ENCODE measurements at regions not wholly inside any gene's neighbourhood (a gene's known extent, or its start where the extent isn't known, plus 50 kb on each side); places are given as distances from the start of the nearest gene placed in this dataset.
"Not testable (repeated sequence)": the region's sequence is repeated elsewhere in the genome, so short reads cannot be mapped to it uniquely, and the experiment has no call there.

DNA sequence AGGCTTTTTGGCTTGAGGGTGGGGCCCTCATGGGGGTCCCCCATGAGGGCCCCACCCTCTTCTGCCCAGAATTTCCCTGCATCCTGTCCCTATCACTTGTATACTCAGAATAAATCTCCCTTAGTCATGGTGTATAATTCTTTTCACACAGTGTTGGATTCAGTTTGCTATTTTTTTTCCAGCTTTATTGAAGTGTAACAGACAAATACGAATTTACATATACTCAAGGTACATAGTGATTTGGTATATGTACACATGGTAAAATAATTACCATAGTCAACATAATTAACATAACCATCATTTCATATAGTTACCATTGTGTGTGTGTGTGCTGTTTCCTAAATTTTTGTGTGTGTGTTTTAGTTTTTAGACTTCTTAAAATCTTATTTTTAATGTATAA, 289.4 kb downstream of the CNTNAP3B start:
- not testable (repeated sequence) for DNase-seq (ENCODE audit: low read depth in 2 of 2)

DNA sequence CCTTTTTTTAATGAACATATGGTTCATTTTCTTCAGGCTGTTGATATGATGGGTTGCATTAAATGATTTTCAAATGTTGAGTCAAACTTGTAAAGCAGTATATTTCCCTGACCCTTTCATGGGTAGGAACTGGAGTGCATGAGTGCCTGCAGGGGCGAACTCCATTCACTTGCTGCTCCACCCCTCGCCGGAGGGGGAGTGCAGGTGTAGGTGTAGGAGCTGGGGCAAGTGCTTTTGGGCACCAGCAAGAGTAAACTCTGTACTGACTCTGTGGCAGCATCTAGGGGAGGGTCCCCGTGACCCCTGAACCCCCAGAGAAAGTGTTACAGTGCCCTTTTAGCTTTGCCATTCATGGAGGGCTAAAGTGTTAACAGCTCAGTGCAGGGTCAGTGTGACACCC, 290.3 kb downstream of the CNTNAP3B start:
- not testable (repeated sequence) for DNase-seq (ENCODE audit: low read depth in 2 of 2)

DNA sequence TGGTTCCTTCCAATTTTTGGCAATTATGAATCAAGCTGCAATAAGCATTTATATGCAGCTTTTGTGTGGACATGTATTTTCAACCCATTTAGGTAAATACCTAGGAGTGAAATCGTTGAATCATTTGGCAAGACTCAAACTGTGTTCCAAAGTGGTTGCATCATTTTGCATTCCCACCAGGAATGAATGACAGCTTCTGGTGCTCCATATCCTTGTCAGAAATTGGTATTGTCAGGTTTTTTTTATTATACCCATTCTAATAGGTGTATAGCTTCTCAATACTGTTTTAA, 290.7 kb downstream of the CNTNAP3B start:
- not testable (repeated sequence) for DNase-seq (ENCODE audit: low read depth in 2 of 2)

DNA sequence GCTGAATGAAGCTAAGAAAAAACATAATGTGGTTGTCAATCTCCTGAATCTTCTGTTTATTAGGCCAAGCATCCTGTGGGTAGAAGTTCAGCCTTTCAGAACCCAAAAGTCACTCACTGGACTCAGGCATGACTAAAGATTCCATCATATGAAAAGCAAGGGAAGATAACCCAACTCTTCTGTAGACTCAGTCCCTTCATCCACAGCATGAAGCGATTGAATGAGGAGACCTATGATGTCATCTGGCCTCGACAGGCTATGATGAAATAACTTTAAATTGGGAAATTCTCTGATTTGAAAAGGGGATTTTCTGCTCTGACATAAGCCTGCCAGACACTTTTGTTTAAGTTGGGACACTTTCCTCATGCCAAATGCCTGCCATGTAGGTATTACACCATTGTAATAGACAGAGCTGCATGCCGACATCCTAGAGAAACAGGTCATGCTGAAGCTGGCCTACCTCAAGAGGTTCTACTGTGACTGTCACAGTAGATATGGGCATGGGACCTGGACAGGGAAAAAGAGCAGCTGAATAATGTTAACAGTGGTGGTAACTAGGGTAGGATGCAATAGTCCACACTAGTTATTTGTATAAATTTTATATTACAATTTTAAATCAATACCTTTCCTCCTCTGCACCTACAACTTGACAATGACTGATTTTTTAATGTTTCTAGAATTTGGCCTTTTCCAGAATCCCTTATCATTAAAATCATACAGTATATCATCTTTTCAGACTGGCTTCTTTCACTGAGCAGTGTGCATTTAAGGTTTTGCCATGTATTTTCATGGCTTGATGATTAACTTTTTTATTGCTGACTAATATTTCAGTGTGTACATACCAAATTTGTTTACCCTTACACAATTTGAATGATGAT, 291.3 kb downstream of the CNTNAP3B start:
- DNase-seq (ENCODE audit: low read depth in 2 of 2) = not testable (repeated sequence)

DNA sequence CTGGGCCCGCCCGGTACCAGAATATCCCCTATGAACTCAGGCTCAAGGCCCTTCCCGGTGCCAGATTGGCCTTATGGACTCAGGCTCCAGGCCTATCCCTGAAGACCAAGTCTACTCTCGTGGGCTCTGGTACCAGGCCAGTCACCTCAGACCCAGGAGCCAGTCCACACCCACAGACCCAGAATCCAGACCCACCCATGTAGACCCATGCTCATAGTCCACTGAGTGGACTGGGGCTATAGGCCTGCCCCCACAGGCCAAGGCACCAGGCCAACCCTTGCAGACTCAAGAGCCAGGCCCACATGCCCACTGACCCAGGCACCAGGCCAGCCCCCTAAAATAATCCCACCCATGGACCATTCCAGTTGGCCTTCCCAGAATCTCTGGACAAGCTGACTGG, 296.1 kb downstream of the CNTNAP3B start:
- not testable (repeated sequence) for DNase-seq (ENCODE audit: low read depth in 2 of 2)

DNA sequence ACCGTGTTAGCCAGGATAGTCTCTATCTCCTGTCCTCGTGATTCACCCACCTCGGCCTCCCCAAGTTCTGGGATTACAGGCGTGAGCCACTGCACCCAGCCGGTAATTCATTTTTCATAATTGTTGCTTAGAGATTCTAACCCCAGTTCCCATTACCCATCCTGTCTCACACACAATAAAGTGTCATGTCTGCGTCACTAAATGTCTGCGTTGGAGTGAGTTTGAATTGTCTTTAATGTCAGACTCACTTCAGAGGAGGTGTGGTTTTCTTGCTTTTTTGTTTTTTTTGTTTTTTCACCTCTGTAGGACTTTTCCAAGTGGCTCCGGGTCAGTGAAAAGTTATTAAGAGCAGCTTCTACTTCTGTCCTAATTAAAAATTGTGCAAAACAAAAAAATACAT, 304.5 kb downstream of the CNTNAP3B start:
- DNase-seq (ENCODE audit: low read depth in 2 of 2) = not testable (repeated sequence)

DNA sequence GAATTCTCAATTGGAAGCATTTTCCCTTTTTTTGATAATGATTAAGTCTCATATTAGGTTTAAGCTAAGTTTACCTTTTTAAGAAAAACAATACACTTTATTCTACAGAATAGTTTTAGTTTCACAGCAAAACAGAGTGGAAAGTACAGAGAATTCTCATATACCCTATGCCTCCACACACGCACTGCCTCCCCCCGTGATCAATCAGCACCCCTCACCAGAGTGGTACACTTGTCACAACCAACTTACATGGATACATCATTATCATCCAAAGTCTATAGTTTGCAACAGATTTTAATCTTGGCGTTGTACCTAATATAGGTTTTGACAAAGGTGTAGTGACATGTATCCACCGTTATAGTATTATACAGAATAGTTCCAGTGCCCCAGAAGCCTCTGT, 326.5 kb downstream of the CNTNAP3B start:
- not testable (repeated sequence) for DNase-seq (ENCODE audit: low read depth in 2 of 2)

DNA sequence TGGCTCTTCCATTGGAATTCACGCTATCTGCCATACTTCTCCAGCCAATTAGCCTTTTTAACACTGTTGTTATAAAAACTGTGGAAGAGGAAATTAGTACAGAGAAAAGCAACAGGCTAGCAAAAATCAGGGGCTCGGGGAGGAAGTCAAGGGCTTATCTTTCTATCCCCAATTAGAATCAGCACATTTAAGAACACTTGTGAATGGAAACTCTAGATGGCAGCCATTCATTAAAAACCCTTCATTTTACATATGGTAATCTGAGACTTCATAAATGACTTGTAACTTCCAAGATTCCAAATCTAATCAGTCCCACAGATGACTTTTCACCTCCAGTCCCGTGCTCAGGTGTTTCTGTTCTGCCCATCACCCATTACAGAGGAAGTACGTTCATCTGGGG, 330.5 kb downstream of the CNTNAP3B start:
- peak; percentile 32 for DNase-seq (ENCODE audit: low read depth in 2 of 2)

DNA sequence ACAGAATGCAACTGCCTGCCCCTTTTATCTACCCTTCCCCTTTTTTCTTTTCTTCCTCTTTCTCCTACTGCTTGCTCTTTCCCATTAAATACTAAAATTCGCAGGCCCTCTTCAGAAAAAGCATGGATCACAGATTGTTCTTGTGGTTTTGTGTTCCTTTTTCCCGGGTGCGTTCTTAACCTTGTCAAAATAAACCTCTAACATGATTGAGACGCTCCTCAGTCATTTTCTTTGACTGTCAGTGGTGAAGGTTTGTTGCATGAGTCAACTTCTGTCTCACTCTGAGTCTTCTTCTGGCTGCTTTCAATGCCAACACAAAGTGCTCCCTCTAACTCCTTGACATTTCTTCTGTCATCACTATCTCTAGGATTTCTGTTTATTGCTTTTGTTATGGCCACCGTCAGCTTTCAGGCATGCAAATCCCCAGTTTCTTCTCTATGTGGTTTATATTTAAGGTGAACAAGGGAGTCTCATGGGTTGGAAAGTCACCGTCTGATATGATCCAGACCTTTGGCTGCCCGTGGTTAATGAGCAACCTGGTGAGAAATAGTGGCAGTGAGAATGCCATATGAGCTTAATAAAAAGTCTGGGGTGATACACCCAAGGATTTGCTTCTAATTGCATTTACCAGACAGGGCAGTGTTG, 338.4 kb downstream of the CNTNAP3B start:
- peak in 1 of 2 donors; percentile 2 for DNase-seq (ENCODE audit: low read depth in 2 of 2)

DNA sequence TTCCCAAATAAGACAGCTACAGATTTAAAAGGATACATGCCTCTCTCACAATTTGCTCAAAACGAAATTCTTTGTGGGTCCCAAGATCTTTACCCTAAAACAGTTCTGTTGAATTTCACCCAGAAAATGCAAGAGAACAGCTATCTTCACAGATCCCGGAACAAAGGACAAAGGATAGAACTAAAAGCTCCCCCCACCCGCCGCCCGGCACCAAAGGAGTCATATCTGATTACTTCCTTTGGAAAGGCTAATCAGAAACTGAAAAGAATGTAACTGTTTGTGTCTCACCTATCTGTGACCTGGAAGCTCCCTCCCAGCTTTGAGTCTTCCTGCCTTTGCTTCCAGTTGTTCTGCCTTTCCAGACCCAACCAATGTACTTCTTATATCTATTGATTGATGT, 339.2 kb downstream of the CNTNAP3B start:
- DNase-seq (ENCODE audit: low read depth in 2 of 2) = not testable (repeated sequence)

DNA sequence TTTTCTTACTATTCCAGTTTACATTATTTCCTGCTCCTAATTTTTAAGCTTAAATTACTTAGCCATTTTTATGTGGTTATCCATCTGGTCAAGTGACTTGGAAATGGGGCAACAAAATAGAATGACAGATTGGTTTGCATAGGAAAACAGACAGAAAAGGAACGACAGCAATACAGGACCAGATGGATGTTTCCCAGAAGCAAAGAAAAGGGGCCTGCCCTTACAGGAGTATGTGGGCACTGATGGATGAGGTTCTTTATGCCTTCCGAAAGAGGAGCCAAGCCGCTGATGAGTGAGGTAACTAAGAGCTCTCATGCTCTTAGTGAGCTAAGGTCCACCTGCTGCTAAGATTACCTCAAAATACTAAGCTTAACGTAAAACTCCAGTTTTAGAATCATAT, 339.8 kb downstream of the CNTNAP3B start:
- DNase-seq (ENCODE audit: low read depth in 2 of 2) = not testable (repeated sequence)

DNA sequence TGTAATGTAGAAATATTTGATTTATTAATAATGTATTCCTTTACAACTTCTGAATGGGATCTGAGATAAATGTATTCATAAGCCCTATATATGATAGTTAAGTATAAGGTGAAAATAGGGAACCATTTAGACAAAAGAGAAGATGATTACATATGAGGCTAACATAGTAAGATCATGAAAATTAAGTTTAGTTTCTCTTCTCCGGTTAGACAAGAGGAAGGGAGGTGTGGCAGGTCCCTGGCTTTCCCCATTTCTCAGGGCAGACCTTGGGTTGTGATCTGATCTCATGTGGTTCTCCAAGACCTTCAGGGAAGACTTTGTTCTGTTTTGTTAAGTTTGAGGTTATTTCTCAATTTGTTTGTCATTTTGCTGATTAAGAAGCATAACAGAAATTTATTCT, 341.3 kb downstream of the CNTNAP3B start:
- DNase-seq (ENCODE audit: low read depth in 2 of 2) = not testable (repeated sequence)

DNA sequence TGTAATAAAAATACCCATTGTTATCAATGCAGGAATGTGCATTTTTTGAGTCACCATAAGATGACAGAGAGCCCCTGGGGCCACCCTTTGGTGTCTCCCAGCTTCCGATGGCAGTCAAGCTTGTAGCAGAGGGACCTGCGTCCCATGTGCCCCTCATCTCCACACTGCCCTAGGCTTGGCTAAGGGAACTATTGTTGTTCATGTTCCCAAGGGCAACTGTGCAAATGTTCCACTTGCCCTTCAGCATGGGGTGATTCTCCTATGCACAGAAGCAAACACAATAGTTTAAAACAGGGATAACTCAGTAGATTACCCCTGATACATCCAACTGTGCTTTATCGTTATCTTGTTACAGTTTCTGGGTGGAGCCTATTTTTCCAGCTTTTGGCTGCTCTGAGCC, 342.0 kb downstream of the CNTNAP3B start:
- not testable (repeated sequence) for DNase-seq (ENCODE audit: low read depth in 2 of 2)

DNA sequence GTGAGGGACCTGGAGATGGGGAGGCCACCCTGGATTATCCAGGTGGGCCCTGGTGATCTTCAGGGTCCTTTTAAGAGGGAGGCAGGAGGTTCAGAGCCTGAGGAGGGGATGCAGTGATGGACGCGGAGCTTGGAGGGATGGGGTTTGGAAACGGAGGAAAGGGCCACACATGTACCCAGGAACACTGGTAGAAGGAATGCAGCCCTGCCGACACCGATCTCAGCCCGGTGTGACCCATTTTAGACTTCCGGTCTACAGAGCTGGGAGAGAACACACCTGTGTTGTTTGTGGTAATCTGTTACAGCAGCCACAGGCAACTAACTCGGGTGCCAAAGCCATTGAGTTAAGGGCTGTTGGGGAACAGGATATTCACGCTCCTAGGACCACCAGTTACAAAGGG, 345.2 kb downstream of the CNTNAP3B start:
- not testable (repeated sequence) for DNase-seq (ENCODE audit: low read depth in 2 of 2)

DNA sequence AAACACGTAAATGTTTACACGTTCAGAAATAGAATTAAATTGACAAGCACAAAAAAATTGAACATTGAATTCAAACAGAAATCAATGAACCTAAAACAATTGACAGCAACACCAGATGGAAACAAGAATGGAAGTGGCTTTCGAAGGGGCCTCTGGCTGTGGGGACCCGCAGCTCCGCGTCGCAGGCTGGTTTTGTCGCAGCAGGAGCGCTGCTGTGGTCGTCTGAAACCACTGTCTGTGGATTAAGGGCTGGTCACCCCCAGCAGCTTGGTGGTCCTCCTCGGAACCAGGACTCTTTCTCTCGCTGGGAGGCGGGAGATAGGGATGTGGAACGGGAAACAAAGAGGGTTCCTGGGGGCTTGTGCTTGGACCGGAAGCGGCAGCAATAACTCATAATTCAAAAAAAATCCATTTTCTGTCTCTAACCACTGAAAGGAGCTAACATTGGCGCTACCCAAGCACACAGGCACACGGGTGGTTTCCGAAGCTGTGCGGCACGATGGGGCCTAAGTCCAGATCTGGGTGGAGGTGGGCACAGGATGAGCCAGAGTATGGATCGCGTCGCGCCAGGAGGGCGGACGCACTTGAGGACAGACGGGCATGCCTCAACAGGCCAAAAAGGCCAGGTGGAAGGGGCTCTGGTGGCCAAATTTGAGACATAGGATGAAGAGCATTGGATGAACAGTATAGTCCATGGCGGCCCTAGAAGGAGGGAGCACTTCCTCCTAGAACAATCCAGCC, 346.0 kb downstream of the CNTNAP3B start:
- not testable (repeated sequence) for DNase-seq (ENCODE audit: low read depth in 2 of 2)

DNA sequence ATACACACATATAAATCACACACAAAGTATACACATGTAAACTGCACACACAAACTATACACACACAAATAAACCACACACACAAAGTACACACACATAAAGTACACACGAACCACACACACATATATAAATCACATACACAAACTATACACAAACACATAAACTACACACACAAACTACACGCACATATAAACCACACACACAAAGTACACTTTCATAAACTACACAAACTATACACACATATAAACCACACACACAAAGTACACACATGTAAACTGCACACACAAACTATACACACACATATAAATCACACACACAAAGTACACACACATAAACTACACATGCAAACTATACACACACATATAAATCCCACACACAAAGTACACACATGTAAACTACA, 347.3 kb downstream of the CNTNAP3B start:
- not testable (repeated sequence) for DNase-seq (ENCODE audit: low read depth in 2 of 2)

DNA sequence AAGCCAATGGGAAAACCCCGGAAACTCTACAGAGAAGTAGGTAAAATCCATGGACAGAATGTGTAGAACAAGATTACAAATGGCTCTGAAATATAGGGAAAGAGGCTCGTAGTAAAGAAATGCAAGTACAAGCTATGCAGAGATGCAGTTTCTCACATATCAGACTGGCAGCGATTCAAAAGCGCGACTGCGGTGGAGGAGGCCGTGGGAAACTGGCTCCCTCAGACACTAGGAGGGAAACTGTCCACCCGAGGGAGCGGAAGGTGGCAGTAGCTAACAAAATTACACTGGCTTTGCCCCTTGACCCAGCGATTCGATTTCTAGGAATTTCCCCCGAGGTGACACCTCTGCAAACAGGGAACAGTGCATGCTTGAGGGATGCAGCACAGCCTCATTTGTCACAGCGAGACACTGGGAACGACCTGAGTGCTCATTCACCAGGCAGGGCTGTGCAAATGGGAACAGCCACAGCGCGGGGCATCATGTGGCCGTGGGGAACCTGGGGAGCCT, 349.3 kb downstream of the CNTNAP3B start:
- DNase-seq (ENCODE audit: low read depth in 2 of 2) = not testable (repeated sequence)

DNA sequence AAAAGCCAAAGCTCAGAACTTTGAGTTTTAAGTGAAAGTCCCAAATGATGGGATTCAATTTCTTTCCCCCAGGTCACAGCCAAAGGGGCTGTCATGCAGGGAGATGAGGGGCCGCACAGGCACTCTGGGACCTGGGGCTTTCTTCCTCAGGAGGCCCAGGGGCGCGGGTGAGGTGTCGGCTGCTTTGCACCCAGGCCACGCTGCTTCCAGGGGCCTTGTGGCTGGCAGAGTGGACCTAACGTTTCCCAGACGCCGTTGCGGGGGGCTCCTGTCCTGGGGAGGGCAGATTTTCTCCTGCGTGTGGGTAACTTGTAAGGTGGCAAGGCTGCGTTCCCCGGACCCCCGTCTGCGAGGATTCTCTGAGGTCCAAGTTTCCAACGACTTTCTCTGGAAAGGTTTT, 350.0 kb downstream of the CNTNAP3B start:
- DNase-seq (ENCODE audit: low read depth in 2 of 2) = not testable (repeated sequence)

DNA sequence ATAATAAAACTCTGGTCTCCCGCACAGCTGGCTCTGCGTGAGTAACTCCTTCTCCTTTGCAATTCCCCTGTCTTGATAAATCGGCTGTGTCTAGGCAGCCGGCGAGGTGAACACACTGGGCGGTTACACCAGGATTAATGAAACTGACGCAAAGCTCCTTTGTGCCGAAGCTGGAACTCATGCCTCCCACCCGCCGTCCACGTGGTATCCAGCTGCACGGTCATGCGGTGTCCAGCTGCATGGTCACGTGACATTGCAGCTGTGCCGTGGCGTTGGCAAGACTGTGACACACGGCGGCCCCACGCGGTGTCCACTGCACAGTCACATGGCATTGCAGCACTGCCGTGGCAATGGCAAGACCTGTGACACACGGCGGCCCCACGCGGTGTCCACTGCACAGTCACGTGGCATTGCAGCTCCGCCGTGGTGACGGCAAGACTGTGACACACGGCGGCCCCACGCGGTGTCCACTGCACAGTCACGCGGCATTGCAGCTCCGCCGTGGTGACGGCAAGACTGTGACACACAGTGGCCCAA, 350.6 kb downstream of the CNTNAP3B start:
- DNase-seq (ENCODE audit: low read depth in 2 of 2) = not testable (repeated sequence)

DNA sequence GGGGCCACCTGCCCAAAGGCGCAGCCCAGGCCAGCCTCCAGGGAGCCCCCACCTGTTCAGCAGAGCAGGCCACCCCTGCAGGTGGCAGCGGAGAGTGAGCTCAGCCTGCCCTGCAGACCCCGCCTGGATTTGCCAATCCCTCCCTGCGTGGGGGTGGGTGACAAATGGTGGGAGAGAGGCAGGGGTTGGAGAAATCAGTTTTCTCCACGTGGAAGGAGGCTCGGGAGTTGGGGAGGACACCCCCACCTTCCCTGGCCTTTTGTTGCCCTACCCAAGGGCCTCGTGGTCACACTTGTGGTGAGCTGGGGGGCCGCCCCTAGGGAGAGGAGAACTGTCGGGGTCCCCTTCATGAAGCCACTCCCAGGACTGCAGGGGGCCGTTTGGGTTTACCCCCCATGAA, 351.7 kb downstream of the CNTNAP3B start:
- DNase-seq (ENCODE audit: low read depth in 2 of 2) = not testable (repeated sequence)

DNA sequence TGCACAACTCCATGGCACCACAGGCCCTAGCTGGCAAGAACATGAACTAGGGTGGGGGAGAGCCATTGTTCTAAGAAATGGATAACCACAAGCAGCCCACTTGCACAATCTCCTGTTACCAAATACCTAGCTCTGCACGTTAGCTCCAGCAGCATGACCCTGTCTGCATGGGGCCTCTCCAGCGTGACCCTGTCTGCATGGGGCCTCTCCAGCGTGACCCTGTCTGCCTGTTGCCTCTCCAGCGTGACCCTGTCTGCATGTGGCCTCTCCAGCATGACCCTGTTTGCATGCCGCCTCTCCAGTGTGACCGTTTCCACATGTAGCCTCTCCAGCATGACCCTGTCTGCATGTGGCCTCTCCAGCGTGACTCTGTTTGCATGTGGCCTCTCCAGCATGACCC, 356.7 kb downstream of the CNTNAP3B start:
- DNase-seq (ENCODE audit: low read depth in 2 of 2) = not testable (repeated sequence)

DNA sequence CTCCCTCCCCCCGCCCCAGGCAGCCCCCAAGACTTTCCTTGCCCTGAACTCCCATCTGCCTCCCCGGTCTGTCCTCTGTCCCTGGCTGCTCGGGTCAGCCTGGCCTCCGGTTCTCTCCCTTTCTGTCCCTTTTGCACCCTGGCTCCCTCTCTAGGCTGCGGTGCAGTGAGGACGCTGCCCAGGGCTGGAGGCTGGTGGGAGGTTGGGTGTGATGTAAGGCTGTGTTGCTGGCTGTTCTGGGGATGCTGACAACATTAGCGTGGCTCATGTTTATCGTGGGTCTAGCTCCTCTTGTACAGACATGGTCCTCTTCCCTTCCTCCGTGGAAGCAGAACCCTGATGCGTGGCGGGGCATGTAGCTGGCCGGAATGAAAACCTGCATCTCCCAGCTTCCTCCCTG, 357.5 kb downstream of the CNTNAP3B start:
- DNase-seq (ENCODE audit: low read depth in 2 of 2) = not testable (repeated sequence)
